ENCODE measurements at regions not wholly inside any gene's neighbourhood (a gene's known extent, or its start where the extent isn't known, plus 50 kb on each side); places are given as distances from the start of the nearest gene placed in this dataset.

GRCh38 chr7:17661982-17662585 lies 278.2 kb downstream of the SNX13 start:
- Histone ChIP-seq H3K27me3 (no peaks in the 10 kb centered on the region), H3K36me3 (no peaks in the 10 kb centered on the region), H3K4me1 (no peaks in the 10 kb centered on the region), H3K27ac (no peak overlapping the region), H3K9me3 (no peaks in the 10 kb centered on the region), H3K4me3 (no peak overlapping the region)
- intact Hi-C loops (cut with DNase I; ENCODE audit: low total_unique reads) (no loop called here), in situ Hi-C loops (cut with MboI; ENCODE audit: low pct_ligation_motif_present in 1 of 4, low pct_unique_long_range_greater_than_20kb in 1 of 4, low sequenced_read_pairs in 3 of 4) (no loop called here)
- DNase-seq = no peak
- 67 to 92% methylated on average over 2 to 3 of the region's 3 CpGs for WGBS, 2 donors (ENCODE audit: low coverage in 1 of 2)
- TF ChIP-seq EP300 (IDR thresholded peaks at IDR 0.05; ENCODE audit: low read depth) (no peak), POLR2AphosphoS5 (IDR thresholded peaks at IDR 0.05) (no peak), POLR2A (IDR thresholded peaks at IDR 0.05) (no peak)

GRCh38 chr7:17663061-17663675 lies 277.1 kb downstream of the SNX13 start:
- Histone ChIP-seq H3K4me1 (no peaks in the 10 kb centered on the region), H3K9me3 (no peaks in the 10 kb centered on the region), H3K36me3 (no peaks in the 10 kb centered on the region), H3K27ac (no peak overlapping the region), H3K27me3 (no peaks in the 10 kb centered on the region), H3K4me3 (no peak overlapping the region)
- in situ Hi-C loops (cut with MboI; ENCODE audit: low pct_ligation_motif_present in 1 of 4, low pct_unique_long_range_greater_than_20kb in 1 of 4, low sequenced_read_pairs in 3 of 4) = no loop called here
- no peak for DNase-seq
- intact Hi-C loops (cut with DNase I; ENCODE audit: low total_unique reads) = no loop called here
- TF ChIP-seq POLR2AphosphoS5 (IDR thresholded peaks at IDR 0.05) (no peak), CTCF (IDR thresholded peaks at IDR 0.05) (no peak), POLR2A (IDR thresholded peaks at IDR 0.05) (no peak), EP300 (IDR thresholded peaks at IDR 0.05; ENCODE audit: low read depth) (no peak)
- WGBS, 2 donors (ENCODE audit: low coverage in 1 of 2) = 78 to 84% methylated on average over 3 of the region's 3 CpGs

DNA sequence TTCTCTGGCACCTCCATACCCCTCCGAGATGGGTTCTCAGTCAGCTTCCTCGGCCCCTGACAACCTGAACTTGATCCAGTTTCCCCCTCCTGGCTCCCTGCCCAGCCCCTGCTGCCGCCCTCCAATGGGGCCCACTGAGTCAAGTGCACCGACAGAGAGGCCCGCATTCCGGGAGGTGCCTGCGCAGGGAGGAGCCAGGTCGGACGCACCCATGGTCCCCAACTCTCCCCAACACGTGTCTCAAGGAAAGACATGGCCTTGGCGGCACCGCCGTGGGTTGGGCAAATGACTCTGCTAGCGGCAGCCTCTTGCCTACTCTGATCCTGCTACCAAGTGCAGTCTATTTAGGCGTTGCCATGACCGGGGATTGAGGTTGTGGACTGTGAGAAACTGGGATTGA lies 275.3 kb downstream of the SNX13 start:
- no peaks in the 10 kb centered on the region for H3K36me3 ChIP-seq
- whole genome bisulfite sequencing, 2 donors (ENCODE audit: low coverage in 1 of 2) = 94% methylated on average over 9 of the region's 16 CpGs; no CpG with 5 or more reads in 1 of the 2 donors
- H3K4me3 ChIP-seq = no peak overlapping the region
- H3K27ac ChIP-seq = no peak overlapping the region
- H3K4me1 ChIP-seq = no peaks in the 10 kb centered on the region
- H3K27me3 ChIP-seq = no peaks in the 10 kb centered on the region
- H3K9me3 ChIP-seq = no peaks in the 10 kb centered on the region
- TF ChIP-seq CTCF (IDR thresholded peaks at IDR 0.05) (no peak), POLR2AphosphoS5 (IDR thresholded peaks at IDR 0.05) (no peak), POLR2A (IDR thresholded peaks at IDR 0.05) (no peak), EP300 (IDR thresholded peaks at IDR 0.05; ENCODE audit: low read depth) (no peak)
- in situ Hi-C loops (cut with MboI; ENCODE audit: low pct_ligation_motif_present in 1 of 4, low pct_unique_long_range_greater_than_20kb in 1 of 4, low sequenced_read_pairs in 3 of 4) = no loop called here
- no peak for DNase-seq
- intact Hi-C loops (cut with DNase I; ENCODE audit: low total_unique reads) = no loop called here

DNA sequence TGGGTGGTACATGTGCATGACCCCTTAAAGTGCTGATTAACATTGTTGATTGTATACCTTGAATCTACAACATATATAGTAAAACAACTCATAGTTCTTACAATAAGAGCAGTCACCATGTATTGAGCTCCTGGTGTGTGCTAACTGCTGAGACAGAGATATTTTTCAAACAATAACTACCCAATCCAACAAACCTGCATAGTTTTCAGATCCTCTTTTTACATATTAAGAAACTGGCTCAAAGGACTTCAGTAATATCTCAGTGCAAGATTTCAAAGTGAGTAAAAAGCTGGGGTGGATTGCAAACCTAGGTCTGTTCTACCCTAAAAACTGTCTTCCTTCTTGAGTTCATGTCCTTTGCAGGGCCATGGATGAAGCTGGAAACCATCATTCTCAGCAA lies 272.2 kb downstream of the SNX13 start:
- Histone ChIP-seq H3K27ac (no peak overlapping the region), H3K4me3 (no peak overlapping the region), H3K9me3 (no peaks in the 10 kb centered on the region), H3K4me1 (no peaks in the 10 kb centered on the region), H3K27me3 (no peaks in the 10 kb centered on the region), H3K36me3 (no peaks in the 10 kb centered on the region)
- in situ Hi-C loops (cut with MboI; ENCODE audit: low pct_ligation_motif_present in 1 of 4, low pct_unique_long_range_greater_than_20kb in 1 of 4, low sequenced_read_pairs in 3 of 4) (no loop called here), intact Hi-C loops (cut with DNase I; ENCODE audit: low total_unique reads) (no loop called here)
- TF ChIP-seq POLR2A (IDR thresholded peaks at IDR 0.05) = no peak
- no peak for TF ChIP-seq CTCF (IDR thresholded peaks at IDR 0.05)
- no peak for TF ChIP-seq EP300 (IDR thresholded peaks at IDR 0.05; ENCODE audit: low read depth)
- TF ChIP-seq POLR2AphosphoS5 (IDR thresholded peaks at IDR 0.05) = no peak
- DNase-seq = no peak

DNA sequence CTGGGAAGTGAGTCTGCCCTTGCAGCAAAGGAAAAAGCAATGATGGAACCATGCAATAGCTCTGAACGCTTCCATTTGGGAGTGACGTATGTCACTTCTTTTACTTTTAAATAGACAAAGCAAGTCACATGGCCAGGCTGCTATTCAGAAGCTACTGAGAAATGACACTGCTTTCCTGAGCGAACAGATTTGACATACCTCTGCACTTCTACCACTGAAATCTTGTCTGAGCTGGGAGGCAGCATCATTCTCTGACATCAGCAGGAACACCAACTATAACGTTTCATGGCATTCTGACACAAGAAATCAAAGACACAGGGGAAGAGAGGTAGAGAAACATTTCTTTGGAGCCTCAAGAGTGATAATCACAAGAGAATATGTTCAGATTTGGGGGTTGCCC lies 271.1 kb downstream of the SNX13 start:
- 86 to 88% methylated on average over 3 to 4 of the region's 4 CpGs for WGBS, 2 donors (ENCODE audit: low coverage in 1 of 2)
- H3K36me3 ChIP-seq = no peaks in the 10 kb centered on the region
- intact Hi-C loops (cut with DNase I; ENCODE audit: low total_unique reads) (no loop called here), in situ Hi-C loops (cut with MboI; ENCODE audit: low pct_ligation_motif_present in 1 of 4, low pct_unique_long_range_greater_than_20kb in 1 of 4, low sequenced_read_pairs in 3 of 4) (no loop called here)
- no peak overlapping the region for H3K4me3 ChIP-seq
- no peak overlapping the region for H3K27ac ChIP-seq
- H3K9me3 ChIP-seq = no peaks in the 10 kb centered on the region
- no peaks in the 10 kb centered on the region for H3K27me3 ChIP-seq
- H3K4me1 ChIP-seq = no peaks in the 10 kb centered on the region
- no peak for TF ChIP-seq POLR2AphosphoS5 (IDR thresholded peaks at IDR 0.05)
- TF ChIP-seq CTCF (IDR thresholded peaks at IDR 0.05) = no peak
- TF ChIP-seq POLR2A (IDR thresholded peaks at IDR 0.05) = no peak
- no peak for TF ChIP-seq EP300 (IDR thresholded peaks at IDR 0.05; ENCODE audit: low read depth)
- no peak for DNase-seq
